ENCODE measurements at regions not wholly inside any gene's neighbourhood (a gene's known extent, or its start where the extent isn't known, plus 50 kb on each side); places are given as distances from the start of the nearest gene placed in this dataset.

- no peak for DNase-seq (ENCODE audit: low read depth, low spot score)
Measured at GRCh38 chr5:167886196-167886595, 405.2 kb upstream of the WWC1 start.

More at GRCh38 chr5:167886196-167886595, 405.2 kb upstream of the WWC1 start:
- no peak for FAIRE-seq
- H3K4me2 ChIP-seq (ENCODE audit: insufficient read depth, low read length): no peak overlapping the region
- no peak for TF ChIP-seq POLR2AphosphoS5 (IDR thresholded peaks at IDR 0.05; ENCODE audit: insufficient read depth, low read depth, low read length)
- TF ChIP-seq CTCF (IDR thresholded peaks at IDR 0.05; ENCODE audit: extremely low read depth in 1 of 2, insufficient read depth in 1 of 2, low read depth in 1 of 2, low read length in 2 of 2): no peak
- TF ChIP-seq EZH2 (IDR thresholded peaks at IDR 0.05; ENCODE audit: borderline replicate concordance, low read depth, low read length, severe bottlenecking): no peak
- no peak for TF ChIP-seq GATA2 (IDR thresholded peaks at IDR 0.05; ENCODE audit: insufficient read depth, insufficient read length, low read depth, low read length)
- no peak for TF ChIP-seq MYC (IDR thresholded peaks at IDR 0.05; ENCODE audit: low read depth, low read length)
- TF ChIP-seq JUN (IDR thresholded peaks at IDR 0.05; ENCODE audit: borderline replicate concordance, insufficient read depth, insufficient read length, low read depth): no peak
- TF ChIP-seq MAX (IDR thresholded peaks at IDR 0.05; ENCODE audit: insufficient read depth, insufficient read length): no peak
- TF ChIP-seq FOS (IDR thresholded peaks at IDR 0.05; ENCODE audit: borderline replicate concordance, insufficient read depth, low read length): no peak
- TF ChIP-seq POLR2A (IDR thresholded peaks at IDR 0.05; ENCODE audit: low read depth, low read length): no peak
- no peak overlapping the region for H3K4me3 ChIP-seq (replicated peaks in 1 of 3; ENCODE audit: insufficient read depth in 1 of 3, low read depth in 1 of 3, low read length in 3 of 3)
- no peaks in the 10 kb centered on the region for H4K20me1 ChIP-seq (replicated peaks; ENCODE audit: control insufficient read depth, extremely low read depth, insufficient read depth, low read length)
- dilution Hi-C loops (cut with MboI; ENCODE audit: extremely low pct_ligation_motif_present, low sequenced_read_pairs) (no loop called here), intact Hi-C loops (cut with micrococcal nuclease) (no loop called here)
- H3K36me3 ChIP-seq (ENCODE audit: control insufficient read depth in 2 of 2, extremely low read depth in 1 of 2, insufficient read depth in 2 of 2, low read length in 2 of 2): no peaks in the 10 kb centered on the region
- CTCF ChIA-PET: no interaction called here
- no peak overlapping the region for H3K27ac ChIP-seq (ENCODE audit: insufficient read depth, low read depth, low read length)
- no peaks in the 10 kb centered on the region for H3K27me3 ChIP-seq (ENCODE audit: control insufficient read depth in 2 of 2, insufficient read depth in 2 of 2, low read length in 2 of 2)
- H2AFZ ChIP-seq (ENCODE audit: low read depth, low read length): no peak overlapping the region
- peaks cover 5% of the 10 kb centered on the region for H3K9me3 ChIP-seq (replicated peaks; ENCODE audit: control insufficient read depth, insufficient read depth, low read length)
- H3K79me2 ChIP-seq (ENCODE audit: control insufficient read depth, insufficient read depth, low read length): no peaks in the 10 kb centered on the region
- no peaks in the 10 kb centered on the region for H3K9me1 ChIP-seq (replicated peaks; ENCODE audit: control insufficient read depth, extremely low read depth, insufficient read depth, low read length)
- POLR2A ChIA-PET: no interaction called here
- H3K9ac ChIP-seq (replicated peaks; ENCODE audit: extremely low read depth, insufficient read depth, low read length): no peak overlapping the region
- H3K4me1 ChIP-seq (ENCODE audit: control insufficient read depth, extremely low read depth, insufficient read depth, low read length): no peaks in the 10 kb centered on the region
- BruUV-seq (replicated peaks): no TSS peak

All from endothelial cell of umbilical vein (primary cell).